HG03558 (cell line): ENCODE measurements at regions not wholly inside any gene's neighbourhood (a gene's known extent, or its start where the extent isn't known, plus 50 kb on each side); places are given as distances from the start of the nearest gene placed in this dataset.
"Not testable (repeated sequence)": the region's sequence is repeated elsewhere in the genome, so short reads cannot be mapped to it uniquely, and the experiment has no call there.

Experiments
- ATAC-seq: cut with Tn5 transposase; IDR thresholded peaks from one replicate; pipeline ENCODE4 v1.9.1; 2021; ENCODE audit warnings: moderate number of reproducible peaks; ENCODE audit not compliant: unreplicated experiment; ENCODE audit errors: extremely low read depth

DNA sequence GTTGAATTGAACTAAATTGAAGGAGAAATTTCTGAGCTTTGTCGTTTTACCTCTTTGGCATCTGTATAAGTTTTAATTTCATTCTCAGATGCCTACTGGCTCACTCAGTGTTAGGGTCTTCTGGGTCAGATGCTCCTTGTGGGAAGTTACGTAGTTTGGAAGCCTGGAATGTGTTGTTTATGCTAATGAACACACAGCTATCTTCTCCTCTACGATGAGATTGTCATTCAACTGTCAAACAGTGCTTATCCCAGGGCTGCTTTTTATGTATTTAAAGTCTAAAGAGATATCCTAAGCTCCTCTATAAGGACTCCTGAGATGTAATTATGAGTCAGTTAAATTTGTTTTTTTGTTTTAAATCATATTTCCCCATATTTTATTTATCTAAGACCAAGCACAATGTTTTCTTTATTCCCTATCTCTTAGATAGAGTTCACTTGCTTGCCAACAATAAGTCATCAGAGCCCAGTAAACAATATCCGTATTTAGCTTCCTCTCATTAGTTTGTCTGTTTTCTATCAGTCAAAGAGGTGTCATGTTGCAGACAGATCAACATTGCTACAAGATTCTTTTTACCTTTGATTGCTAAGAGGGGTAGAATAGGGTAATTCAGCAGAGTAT lies 368.0 kb upstream of the PDE3A start:
- ATAC-seq, result no peak

DNA sequence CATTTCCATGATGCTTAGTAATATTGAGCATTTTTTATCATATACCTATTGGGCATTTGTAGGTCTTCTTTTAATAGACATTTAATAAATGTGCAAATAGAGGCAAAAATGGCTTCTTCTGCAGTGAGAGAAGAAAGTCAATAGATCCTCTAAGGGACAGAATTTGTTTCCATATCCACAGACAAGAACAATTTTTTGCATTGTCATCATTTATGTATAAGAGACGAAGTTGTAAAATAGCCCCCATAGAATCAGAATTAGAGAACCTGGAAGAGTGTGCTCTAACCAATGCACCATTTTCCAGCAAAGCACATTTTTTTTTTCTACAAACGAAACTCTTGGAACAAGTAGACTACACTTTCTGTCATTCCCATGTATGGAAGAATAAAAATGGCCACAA lies 365.1 kb upstream of the PDE3A start:
- ATAC-seq, result no peak

DNA sequence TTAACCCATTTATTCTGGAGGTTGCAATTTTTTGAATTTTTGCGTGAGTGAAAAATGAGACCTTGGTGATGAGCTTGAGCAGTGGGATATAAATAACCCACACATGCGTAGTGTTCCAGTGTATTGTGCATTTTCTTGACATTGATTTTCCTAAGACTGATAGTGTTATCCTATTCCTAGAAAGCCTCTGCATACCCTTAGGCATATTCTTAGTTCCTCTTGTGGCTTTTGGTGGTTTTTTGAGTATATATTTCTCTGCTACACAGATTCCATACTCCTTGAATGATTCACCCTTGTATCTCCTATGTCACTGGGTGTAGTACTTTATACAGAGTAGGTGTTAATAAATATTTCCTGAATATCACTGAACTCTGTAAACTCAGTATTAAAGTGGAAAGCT lies 363.4 kb upstream of the PDE3A start:
- ATAC-seq, result no peak

DNA sequence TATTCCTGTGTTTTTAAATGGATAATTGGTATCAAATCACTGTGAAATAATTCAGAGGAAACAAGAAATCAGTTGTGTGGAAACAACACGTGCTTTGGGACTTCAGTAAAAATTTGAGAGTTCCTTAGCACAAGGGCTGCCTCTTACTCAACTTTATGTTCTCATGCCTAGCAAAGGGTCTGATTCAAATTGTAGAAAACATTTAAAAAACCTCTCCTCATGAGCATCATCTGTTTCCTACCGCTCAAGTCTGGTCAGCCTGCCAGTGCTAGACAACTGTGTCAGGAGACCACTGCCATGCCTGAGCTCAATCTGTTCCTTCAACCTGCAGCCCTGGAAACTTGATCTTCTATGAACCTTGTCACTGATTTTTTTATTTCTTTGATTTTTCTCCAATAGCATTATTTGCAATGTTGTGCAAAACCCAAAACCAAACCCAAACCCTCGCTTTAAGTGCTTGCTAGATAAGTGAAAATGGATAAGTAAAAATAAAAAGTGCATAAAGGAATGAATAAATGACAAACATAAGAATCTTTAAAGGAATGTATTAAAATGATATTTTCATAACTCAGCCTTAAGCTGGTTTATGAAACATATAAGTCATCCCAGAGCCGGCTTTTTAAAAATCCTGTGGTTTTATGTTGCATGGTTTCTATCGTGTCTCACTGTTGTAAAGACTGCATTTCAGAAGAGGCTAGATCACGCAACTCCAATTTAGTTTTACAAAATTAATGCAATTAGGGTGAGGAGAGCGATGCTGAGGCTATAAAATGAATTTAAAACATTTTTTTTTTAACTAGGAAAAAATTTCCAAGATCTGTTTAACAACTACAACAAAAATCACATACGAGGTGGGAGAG lies 361.2 kb upstream of the PDE3A start:
- ATAC-seq, result no peak

DNA sequence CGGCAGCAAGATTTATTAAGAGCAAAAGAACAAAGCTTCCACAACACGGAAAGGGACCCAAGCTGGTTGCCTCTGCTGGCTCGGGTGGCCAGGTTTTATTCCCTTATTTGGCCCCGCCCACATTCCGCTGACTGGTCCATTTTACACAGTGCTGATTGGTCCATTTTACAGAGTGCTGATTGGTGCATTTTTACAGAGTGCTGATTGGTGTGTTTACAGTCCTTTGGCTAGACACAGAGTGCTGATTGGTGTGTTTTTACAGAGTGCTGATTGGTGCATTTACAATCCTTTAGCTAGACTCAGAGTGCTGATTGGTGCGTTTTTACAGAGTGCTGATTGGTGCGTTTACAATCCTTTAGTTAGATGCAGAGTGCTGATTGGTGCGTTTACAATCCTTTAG lies 358.4 kb upstream of the PDE3A start:
- not testable (repeated sequence) for ATAC-seq

DNA sequence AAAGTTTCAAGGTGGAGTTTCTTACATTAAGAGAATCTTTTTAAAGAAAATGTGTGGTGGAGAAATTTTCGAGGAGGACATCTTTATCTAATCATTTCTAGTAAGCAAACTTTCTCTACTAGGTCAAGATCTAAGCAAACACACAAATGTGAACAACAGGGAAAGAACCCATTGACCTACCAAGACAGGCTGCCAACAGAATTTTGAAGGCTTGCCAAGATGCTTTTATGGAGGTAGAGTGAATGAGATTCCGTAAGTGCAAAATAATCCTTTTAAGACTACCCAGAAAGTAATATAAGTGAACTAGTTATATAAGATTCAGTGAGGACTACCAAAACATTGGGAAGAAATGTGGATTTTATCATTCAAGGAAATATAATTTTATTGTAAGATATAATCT lies 357.1 kb upstream of the PDE3A start:
- ATAC-seq, result no peak

DNA sequence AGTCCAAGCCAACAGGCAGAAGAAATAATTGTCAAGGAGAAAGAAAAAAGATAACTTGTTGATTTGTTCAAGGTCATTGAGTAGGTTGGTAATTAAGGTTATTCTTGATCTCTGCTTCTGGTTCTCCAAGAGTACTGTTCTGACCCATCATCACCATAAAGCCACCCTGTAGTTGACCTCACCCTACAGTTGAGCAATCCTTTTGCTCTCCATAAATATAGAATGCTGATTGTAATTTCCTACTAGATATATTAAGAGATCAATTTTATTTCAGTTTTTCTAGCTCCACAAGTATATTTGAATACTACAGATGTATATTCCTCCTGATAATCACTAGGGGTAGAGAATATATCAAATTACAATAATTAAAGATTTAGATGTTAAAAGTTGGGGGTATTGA lies 350.5 kb upstream of the PDE3A start:
- ATAC-seq, result no peak

DNA sequence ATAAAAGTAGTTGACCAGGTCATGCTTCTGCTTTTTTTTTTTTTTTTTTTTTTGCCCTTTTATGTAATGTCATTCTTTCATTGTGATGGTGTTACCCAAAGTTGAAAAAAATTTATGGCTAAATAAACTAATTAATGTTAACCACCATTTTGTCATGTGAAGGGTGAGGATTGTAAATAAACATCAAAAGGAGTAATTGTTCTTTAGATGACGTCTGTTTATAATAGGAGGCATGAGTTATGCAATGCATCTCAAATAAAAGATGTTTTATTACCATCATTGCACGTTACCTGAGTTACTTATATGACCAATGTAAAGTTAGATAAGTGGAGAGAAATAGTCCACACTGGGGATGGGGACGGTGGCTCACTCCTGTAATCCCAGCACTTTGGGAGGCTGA lies 349.9 kb upstream of the PDE3A start:
- no peak for ATAC-seq

DNA sequence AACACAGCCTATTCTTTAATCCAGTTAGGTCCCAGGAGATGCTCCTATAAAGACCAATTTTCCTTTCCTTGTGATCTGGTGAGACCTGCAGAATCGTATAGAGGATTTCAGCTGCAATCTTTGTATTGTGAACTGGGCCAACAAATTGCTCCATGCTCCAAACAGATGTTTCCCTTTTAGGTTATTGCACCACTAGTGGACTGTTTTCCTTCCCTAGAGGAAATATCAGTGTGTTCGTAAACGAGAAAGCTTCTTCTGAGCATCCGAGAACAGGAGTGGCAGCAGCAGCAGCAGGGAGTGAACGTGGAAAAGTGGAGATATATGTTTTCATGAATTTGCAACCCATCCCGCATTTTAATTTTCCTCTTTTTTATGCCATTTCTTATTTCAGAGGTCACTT lies 344.1 kb upstream of the PDE3A start:
- no peak for ATAC-seq

DNA sequence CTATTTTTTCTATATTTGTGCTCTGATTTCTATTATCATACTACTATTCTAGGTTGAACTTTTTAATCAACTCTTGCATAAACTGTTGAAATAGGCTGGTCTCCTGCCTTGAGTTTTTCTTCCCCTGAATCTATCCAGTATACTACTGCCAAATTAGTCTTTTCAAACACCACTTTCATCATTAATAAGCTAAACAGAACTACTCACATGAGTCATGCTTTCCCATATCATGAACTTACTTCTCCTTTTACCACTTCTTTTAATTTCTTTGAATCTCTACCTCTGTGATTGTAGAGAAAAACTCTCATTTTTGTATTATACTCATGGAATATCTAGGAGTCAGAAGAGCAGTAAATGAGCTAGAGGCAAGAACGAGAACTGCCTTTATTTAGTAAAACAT lies 340.3 kb upstream of the PDE3A start:
- ATAC-seq, result no peak

DNA sequence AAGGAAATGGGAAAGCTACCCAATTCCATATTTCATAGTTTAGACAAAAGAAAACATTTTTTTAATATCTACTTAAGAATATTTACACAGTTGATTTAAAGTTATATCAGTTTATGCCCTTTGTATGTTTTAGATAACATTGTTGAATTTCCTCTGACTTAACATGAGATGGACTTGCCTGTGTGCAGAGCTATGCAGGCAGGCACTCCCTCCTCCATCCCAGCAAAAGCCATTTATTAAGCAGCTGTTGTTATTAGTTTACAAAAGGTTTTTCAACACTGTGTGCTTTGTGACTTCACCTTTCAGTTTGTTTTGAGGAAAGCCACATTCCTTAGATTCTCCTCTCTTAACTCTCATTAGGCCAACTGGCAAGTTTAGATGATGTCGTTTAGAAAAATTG lies 337.5 kb upstream of the PDE3A start:
- ATAC-seq, result no peak

DNA sequence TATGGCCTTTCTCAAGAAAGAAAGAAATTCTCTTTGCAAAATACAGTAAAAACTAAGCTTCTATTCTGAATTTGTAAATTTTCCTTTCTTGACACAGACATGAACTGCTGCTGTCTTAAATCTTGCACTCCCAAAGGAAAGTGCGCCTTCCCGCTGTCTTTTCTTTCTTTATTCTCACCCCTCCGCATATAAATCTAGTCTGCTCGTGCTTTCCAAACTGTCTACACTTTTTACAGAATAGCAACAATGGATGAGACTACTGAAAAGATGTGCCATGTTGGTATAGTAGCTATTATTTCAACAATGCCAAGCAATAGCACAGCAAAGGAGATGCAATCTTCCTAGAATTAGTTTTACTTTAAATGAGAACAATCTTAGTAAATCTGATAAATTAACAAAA lies 328.8 kb upstream of the PDE3A start:
- ATAC-seq, result no peak

DNA sequence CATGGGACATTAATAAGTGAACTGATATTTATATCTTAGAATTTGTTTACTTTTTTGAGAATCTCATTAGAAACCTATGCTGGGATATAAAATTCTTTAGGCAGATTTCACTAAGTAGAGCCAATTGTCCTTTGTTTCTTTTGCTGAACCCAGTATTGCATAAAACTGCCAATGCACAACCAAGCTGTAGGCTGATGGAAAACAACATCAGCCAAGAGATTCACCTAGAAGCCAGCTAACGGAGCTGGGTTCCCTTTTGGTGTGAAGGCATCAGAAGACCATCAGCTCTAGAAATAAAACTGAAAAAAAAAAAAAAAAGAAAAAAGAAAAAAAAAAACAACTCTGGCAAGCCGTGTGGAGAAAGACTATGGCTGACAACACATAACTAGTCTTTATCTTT lies 328.2 kb upstream of the PDE3A start:
- ATAC-seq, result no peak

DNA sequence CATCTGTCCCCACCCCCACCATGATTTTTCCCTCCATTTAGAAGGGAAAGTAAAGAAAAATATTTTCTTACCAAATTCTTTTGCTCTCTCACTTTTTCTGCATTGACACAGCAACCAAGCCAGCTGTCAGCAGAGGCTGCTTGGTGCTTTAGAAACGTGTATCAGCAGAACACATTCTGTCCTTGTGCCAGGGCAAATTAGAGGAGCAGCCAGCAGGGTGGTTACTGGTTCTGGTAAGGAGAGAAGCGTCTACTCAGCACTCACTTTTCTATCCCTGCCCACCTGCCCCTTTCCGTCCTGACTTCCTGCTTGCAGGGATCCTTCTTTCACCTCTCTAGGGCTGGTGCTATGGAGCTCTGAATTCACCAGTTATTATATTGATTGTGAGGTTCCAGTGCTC lies 327.5 kb upstream of the PDE3A start:
- ATAC-seq, result no peak

DNA sequence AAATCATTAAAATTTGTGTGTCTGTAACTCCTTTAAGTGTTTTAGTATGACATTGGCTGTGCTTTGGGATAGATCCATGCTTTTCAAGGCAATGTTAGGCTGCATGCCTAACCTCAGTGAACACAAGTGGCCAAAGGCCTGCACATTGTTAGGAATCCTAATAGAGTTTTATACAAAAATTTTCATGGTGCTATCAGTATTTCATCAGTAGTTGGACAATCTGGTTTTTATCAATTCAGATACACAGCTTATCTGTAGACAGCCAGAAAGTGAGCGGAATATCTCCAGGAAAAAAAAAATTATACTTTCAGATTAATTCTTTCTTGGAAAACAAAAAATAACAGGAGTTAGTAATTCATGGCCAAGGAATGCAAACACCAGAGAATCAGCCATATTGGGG lies 324.0 kb upstream of the PDE3A start:
- no peak for ATAC-seq

DNA sequence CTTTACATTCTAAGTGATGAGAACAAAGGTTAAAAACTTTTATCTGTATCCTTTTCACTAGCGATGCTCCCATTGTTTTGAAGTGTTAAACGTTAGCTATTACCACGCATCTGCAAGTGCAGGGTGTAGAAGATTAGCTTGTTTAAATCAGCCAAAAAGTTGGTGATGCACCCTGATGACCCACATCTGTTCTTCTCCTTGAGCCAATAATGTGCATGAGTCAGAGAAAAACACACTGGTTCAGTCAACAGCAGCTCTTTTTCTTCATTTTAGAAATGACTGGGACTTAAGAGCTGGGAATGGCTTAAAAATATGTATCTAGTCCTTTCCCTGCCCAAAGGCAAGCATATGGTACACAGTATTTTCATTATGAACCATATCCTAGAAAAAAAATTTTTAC lies 323.5 kb upstream of the PDE3A start:
- no peak for ATAC-seq

DNA sequence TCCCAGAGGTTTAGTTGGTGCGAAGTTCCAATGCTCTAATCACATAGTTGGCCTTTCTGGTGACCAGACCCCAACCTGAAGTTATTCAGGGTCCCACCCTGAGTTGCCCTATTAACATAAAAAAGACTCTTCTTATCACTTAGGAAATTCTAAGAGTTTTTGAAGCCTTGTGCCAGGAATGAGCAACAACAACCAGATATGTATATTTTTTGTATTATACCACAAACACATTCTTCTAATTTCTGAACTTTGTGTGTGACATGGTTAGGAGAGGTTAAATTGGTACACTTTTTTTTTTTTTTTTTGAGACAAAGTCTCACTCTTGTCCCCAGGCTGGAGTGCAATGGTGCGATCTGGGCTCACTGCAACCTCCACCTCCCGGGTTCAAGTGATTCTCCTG lies 320.4 kb upstream of the PDE3A start:
- no peak for ATAC-seq

DNA sequence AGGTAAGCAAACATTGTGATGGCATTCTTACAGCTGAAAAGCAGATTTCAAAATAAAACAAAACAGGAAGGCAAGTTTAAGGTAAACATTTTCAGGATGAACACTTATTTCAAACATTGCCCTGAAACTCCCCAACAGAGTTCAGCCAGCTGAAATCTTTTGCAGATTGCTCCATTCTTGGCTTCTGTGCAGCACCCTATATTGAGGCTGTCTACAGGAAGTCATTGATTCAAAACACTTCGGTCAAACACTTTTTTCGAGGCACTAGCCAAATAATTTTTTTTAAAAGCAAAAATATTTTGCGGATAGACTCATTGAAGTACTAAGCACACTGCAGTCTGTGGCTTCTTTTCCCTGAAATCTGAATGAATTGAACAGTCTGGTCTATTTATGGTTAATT lies 318.1 kb upstream of the PDE3A start:
- no peak for ATAC-seq

DNA sequence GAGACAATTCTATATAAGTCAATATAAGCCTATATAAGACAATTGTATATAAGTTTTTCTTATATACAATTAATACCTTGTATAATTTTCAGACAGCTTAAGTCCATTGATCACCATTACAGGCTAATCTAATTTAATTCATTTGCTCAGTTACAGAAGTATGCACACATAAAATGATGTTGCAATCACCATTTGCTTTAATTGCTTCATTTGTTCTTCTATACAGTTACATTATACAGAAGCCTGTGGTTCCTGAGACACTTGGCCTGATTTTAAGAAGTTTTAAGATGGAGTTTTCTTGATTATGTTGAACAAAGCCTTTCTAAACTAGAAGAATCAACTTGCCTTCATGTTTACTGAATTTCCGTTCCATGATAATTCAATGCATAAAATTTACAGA lies 314.6 kb upstream of the PDE3A start:
- ATAC-seq, result no peak

DNA sequence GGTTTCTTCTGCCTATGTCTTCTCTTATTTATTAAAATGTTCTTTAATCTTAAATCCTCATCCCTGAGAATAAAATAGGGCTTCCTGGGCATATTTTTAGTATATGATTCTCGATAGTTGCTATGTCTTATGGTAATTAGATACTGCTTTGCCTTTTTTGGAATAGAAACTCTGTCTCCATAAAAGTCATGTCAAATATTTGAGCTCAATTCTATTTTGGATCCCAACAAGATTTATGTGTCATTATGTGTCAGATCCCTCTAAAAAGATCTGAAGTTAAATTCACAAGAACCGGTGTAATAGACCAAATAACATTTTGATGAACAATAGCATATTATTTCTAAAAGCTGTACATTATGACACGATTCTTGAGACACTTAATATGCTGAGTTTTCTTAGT lies 312.5 kb upstream of the PDE3A start:
- ATAC-seq, result no peak

DNA sequence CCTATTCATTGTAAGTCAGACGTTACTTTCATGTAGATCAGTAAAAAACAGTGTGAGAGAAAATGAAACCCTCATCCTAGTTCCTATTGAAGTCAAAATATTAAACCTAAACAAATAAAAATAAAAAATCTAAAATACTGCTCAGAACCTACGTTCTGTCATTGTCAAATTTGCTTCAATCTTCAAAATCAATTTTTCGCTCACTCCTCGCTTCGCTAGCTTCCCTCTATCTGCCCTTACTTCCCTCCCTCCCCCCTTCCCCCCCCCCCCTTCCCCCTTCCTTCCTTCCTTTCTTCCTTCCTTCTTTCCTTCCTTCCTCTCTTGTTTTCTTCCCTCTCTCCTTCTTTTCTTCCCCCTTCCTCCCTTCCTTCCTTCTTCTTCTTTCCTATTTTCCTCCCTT lies 310.9 kb upstream of the PDE3A start:
- ATAC-seq, result no peak

DNA sequence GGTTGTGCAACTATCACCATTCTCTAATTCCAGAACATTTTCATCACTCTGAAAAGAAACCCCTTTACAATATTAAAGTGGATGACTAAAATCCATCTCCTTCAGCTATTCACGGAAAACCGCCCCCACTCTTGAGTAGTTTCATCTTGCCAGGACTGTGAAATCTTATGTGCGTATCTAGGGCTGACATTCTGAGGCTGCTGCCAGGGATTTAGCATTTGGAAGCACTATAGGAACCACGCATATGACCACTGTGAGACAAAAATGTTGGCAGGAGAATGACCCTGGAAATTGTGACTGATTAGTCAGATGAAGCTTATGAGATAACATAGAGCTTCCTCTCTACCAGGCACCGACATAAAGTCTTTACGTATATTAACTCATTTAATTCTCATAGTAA lies 305.2 kb upstream of the PDE3A start:
- no peak for ATAC-seq
